ENCODE measurements at regions not wholly inside any gene's neighbourhood (a gene's known extent, or its start where the extent isn't known, plus 50 kb on each side); places are given as distances from the start of the nearest gene placed in this dataset.

DNA sequence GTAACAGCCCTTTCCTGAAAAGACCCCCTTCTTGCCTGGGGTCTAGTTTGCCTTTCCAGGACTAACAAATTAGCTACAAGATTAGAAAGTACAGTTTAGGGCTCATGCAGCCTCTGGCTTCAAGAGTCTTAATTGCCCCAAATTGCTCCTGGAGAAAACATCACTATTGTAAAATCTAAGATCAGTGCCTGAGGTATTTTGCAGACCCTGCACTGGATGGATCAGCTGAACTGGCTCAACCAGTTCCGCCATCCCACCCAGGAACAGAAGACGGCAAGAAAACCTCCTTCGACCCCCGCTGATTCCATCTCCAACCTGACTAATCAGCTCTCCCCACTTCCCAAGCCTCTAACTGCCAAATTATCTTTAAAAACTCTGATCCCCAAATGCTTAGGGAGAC lies 236.5 kb upstream of the KCNG1 start:
- no peak for DNase-seq
- no peak overlapping the region for H3K27ac ChIP-seq
- no peaks in the 10 kb centered on the region for H3K27me3 ChIP-seq
- 75 to 84% (median 81%) methylated on average over 4 of the region's 4 CpGs for WGBS, 4 donors
- H3K9me3 ChIP-seq (replicated peaks in 1 of 3) = no peaks in the 10 kb centered on the region
- intact Hi-C loops (cut with DNase I) = no loop called here
- TF ChIP-seq, protein P1, sequence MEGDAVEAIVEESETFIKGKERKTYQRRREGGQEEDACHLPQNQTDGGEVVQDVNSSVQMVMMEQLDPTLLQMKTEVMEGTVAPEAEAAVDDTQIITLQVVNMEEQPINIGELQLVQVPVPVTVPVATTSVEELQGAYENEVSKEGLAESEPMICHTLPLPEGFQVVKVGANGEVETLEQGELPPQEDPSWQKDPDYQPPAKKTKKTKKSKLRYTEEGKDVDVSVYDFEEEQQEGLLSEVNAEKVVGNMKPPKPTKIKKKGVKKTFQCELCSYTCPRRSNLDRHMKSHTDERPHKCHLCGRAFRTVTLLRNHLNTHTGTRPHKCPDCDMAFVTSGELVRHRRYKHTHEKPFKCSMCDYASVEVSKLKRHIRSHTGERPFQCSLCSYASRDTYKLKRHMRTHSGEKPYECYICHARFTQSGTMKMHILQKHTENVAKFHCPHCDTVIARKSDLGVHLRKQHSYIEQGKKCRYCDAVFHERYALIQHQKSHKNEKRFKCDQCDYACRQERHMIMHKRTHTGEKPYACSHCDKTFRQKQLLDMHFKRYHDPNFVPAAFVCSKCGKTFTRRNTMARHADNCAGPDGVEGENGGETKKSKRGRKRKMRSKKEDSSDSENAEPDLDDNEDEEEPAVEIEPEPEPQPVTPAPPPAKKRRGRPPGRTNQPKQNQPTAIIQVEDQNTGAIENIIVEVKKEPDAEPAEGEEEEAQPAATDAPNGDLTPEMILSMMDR (IDR thresholded peaks at IDR 0.05) = no peak
- TF ChIP-seq POLR2A (IDR thresholded peaks at IDR 0.05) = no peak
- no peaks in the 10 kb centered on the region for H3K36me3 ChIP-seq (replicated peaks in 1 of 2)
- no peak overlapping the region for H3K4me3 ChIP-seq
- no peaks in the 10 kb centered on the region for H3K4me1 ChIP-seq (replicated peaks in 1 of 2)

DNA sequence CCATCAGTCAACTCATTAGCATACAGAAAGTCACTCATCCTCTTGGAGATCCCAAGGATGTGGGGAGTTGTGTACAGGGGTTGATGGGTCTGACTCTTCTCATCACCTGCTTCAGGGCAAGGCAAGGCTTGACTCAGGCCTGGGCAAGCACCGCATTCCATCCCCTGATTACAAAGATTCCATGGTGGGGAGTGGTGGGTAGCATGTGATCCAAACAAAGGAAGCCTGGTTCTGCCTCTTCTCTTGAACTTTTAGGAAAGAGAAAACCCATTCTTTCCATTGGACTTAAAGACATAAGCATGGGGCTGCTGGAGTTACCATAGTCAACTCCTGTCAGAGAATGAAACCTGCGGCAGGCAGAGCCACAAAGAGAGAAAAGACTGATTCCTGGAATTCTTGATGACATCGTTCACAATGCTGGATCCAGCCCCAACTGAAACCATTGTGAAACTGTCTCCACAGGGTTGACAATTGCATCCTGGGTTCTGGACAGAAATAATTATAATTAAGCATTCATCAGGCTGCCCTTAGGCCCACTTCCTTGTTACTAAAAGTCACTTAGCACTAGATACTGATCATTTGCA lies 235.8 kb upstream of the KCNG1 start:
- H3K27ac ChIP-seq = no peak overlapping the region
- TF ChIP-seq, protein P1 (IDR thresholded peaks at IDR 0.05) = no peak
- no peak for TF ChIP-seq POLR2A (IDR thresholded peaks at IDR 0.05)
- H3K36me3 ChIP-seq (replicated peaks in 1 of 2) = no peaks in the 10 kb centered on the region
- WGBS, 4 donors = 71 to 84% (median 77%) methylated on average over 3 of the region's 3 CpGs
- no peaks in the 10 kb centered on the region for H3K9me3 ChIP-seq (replicated peaks in 1 of 3)
- H3K4me1 ChIP-seq (replicated peaks in 1 of 2) = no peaks in the 10 kb centered on the region
- intact Hi-C loops (cut with DNase I) = no loop called here
- no peaks in the 10 kb centered on the region for H3K27me3 ChIP-seq
- no peak overlapping the region for H3K4me3 ChIP-seq
- DNase-seq = no peak

DNA sequence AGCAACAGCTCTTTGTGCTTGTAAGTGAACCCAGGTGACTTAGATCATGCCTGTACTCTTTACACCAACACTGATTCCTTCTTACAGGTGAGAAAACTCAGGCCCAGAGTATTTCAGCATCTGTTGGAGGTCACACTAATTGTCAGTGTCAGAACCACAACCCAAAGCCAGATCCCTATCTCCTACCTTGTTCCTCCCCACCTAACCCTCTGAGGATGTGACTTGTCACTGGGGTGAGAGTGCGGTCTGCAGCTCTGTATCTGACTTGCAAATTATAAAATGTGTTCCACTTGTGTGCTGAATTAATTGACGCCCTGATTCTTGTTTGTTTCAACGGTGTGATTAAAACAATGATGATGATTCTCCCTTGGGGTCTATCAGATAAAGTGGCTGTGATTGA lies 232.5 kb upstream of the KCNG1 start:
- no peak overlapping the region for H3K27ac ChIP-seq
- no peak for DNase-seq
- H3K36me3 ChIP-seq (replicated peaks in 1 of 2) = no peaks in the 10 kb centered on the region
- H3K4me1 ChIP-seq (replicated peaks in 1 of 2) = no peaks in the 10 kb centered on the region
- no peak for TF ChIP-seq POLR2A (IDR thresholded peaks at IDR 0.05)
- TF ChIP-seq, protein P1 (IDR thresholded peaks at IDR 0.05) = no peak
- no peaks in the 10 kb centered on the region for H3K9me3 ChIP-seq (replicated peaks in 1 of 3)
- H3K4me3 ChIP-seq = no peak overlapping the region
- WGBS, 4 donors = 70 to 91% (median 78%) methylated on average over 3 of the region's 3 CpGs
- no peaks in the 10 kb centered on the region for H3K27me3 ChIP-seq
- intact Hi-C loops (cut with DNase I) = no loop called here

DNA sequence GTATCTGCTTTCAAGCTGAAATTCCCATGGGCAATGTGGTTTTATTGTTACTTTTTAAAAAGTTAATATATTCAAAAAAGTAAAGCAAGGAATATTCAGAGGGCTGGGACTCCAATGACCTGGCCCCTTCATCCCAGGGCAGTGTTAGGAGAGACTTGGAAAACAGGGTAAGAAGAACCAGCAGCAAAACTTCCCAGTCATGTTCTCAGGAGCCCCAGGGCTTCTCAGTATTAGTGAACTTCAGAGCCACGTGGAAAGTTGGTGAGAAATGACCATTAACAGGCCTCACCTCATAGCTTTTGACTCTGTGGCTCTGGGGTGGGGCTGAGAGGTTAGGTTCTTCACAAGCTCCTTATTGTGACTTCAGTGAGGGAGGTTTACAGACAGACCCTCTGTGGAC lies 230.4 kb upstream of the KCNG1 start:
- H3K9me3 ChIP-seq (replicated peaks in 1 of 3) = no peaks in the 10 kb centered on the region
- H3K27me3 ChIP-seq = no peaks in the 10 kb centered on the region
- intact Hi-C loops (cut with DNase I) = no loop called here
- H3K4me3 ChIP-seq = no peak overlapping the region
- H3K4me1 ChIP-seq (replicated peaks in 1 of 2) = no peaks in the 10 kb centered on the region
- TF ChIP-seq, protein P1 (IDR thresholded peaks at IDR 0.05) = no peak
- no peak for TF ChIP-seq POLR2A (IDR thresholded peaks at IDR 0.05)
- H3K36me3 ChIP-seq (replicated peaks in 1 of 2) = no peaks in the 10 kb centered on the region
- no peak for DNase-seq
- H3K27ac ChIP-seq = no peak overlapping the region
- 31 to 48% (median 35%) methylated on average over 1 of the region's 1 CpG for WGBS, 4 donors

Data from adrenal gland (tissue), 9 donors.